ENCODE measurements at regions not wholly inside any gene's neighbourhood (a gene's known extent, or its start where the extent isn't known, plus 50 kb on each side); places are given as distances from the start of the nearest gene placed in this dataset.

GRCh38 chr2:177314722-177315264 is 50.3 kb upstream of the NFE2L2 start:
- no peak for DNase-seq (ENCODE audit: low spot score)

GRCh38 chr2:177315364-177315763 is 50.8 kb upstream of the NFE2L2 start:
- no peak for DNase-seq (ENCODE audit: low spot score)

- DNase-seq (ENCODE audit: low spot score) = no peak
Measured at GRCh38 chr2:177316756-177317155, 52.2 kb upstream of the NFE2L2 start.

- DNase-seq (ENCODE audit: low spot score) = no peak
Measured at GRCh38 chr2:177317443-177317842, 52.9 kb upstream of the NFE2L2 start.

- DNase-seq (ENCODE audit: low spot score) = no peak
Measured at GRCh38 chr2:177317857-177318256, 53.3 kb upstream of the NFE2L2 start.

- no peak for DNase-seq (ENCODE audit: low spot score)
Measured at GRCh38 chr2:177318613-177319012, 54.1 kb upstream of the NFE2L2 start.

GRCh38 chr2:177320596-177320995 is 56.1 kb upstream of the NFE2L2 start:
- no peak for DNase-seq (ENCODE audit: low spot score)

GRCh38 chr2:177322801-177323261 is 58.3 kb upstream of the NFE2L2 start:
- DNase-seq (ENCODE audit: low spot score) = peak; percentile 41

- no peak for DNase-seq (ENCODE audit: low spot score)
Measured at GRCh38 chr2:177324797-177325196, 60.3 kb upstream of the NFE2L2 start.

- DNase-seq (ENCODE audit: low spot score) = peak; percentile 22
Measured at GRCh38 chr2:177325554-177325953, 61.0 kb upstream of the NFE2L2 start.

GRCh38 chr2:177326005-177326404 is 61.5 kb upstream of the NFE2L2 start:
- DNase-seq (ENCODE audit: low spot score) = no peak

- no peak for DNase-seq (ENCODE audit: low spot score)
Measured at GRCh38 chr2:177326591-177326990, 62.1 kb upstream of the NFE2L2 start.

- no peak for DNase-seq (ENCODE audit: low spot score)
Measured at GRCh38 chr2:177327009-177327408, 62.5 kb upstream of the NFE2L2 start.

GRCh38 chr2:177328056-177328455 is 63.5 kb upstream of the NFE2L2 start:
- DNase-seq (ENCODE audit: low spot score) = no peak

GRCh38 chr2:177329064-177329463 is 63.5 kb upstream of the AGPS start:
- DNase-seq (ENCODE audit: low spot score) = no peak

GRCh38 chr2:177331466-177331997 is 61.0 kb upstream of the AGPS start:
- no peak for DNase-seq (ENCODE audit: low spot score)

- DNase-seq (ENCODE audit: low spot score) = peak; percentile 90
Measured at GRCh38 chr2:177332026-177332991, 60.3 kb upstream of the AGPS start.

GRCh38 chr2:177332992-177333388 is 59.6 kb upstream of the AGPS start:
- no peak for DNase-seq (ENCODE audit: low spot score)

- peak; percentile 54 for DNase-seq (ENCODE audit: low spot score)
Measured at GRCh38 chr2:177334940-177335543, 57.5 kb upstream of the AGPS start.

GRCh38 chr2:177335917-177336450 is 56.6 kb upstream of the AGPS start:
- no peak for DNase-seq (ENCODE audit: low spot score)

- DNase-seq (ENCODE audit: low spot score) = no peak
Measured at GRCh38 chr2:177338177-177338721, 54.3 kb upstream of the AGPS start.

GRCh38 chr2:177340158-177340557 is 52.4 kb upstream of the AGPS start:
- no peak for DNase-seq (ENCODE audit: low spot score)
